Smooth muscle cell (in vitro differentiated cells): ENCODE measurements at regions not wholly inside any gene's neighbourhood (a gene's known extent, or its start where the extent isn't known, plus 50 kb on each side); places are given as distances from the start of the nearest gene placed in this dataset.
A peak's percentile ranks its signal among the peaks of the same experiment; 100 is the strongest.

Source experiments
- DNase-seq: peaks from one replicate; lab custom pipeline; 2025; ENCODE audit not compliant: unreplicated experiment; lab: John Stamatoyannopoulos, UW
- H2AFZ ChIP-seq: fragments of 200-600 bp; sonication (generic); 2 replicates; pipeline ENCODE4 v1.6.0; 2016; ENCODE audit warnings: antibody characterized with exemption, low read depth, mild to moderate bottlenecking
- H3F3A ChIP-seq: fragments of 200-600 bp; sonication (generic); 2 replicates; pipeline ENCODE4 v1.6.0; 2017; ENCODE audit warnings: antibody characterized with exemption, low read depth
- H3K27ac ChIP-seq: fragments of 200-600 bp; sonication (generic); 2 replicates; pipeline ENCODE4 v1.5.1; 2016; ENCODE audit warnings: low read depth, mild to moderate bottlenecking
- H3K27me3 ChIP-seq: fragments of 200-600 bp; sonication (generic); 2 replicates; pipeline ENCODE4 v1.6.1; 2016; ENCODE audit warnings: low read depth, mild to moderate bottlenecking
- H3K36me3 ChIP-seq: fragments of 200-600 bp; sonication (generic); 2 replicates; pipeline ENCODE4 v1.5.1; 2016; ENCODE audit warnings: low read depth
- H3K4me1 ChIP-seq: fragments of 200-600 bp; sonication (generic); 2 replicates; pipeline ENCODE4 v1.5.1; 2016; ENCODE audit warnings: low read depth
- H3K4me2 ChIP-seq: fragments of 200-600 bp; sonication (generic); 2 replicates; pipeline ENCODE4 v1.6.0; 2016; ENCODE audit warnings: mild to moderate bottlenecking
- H3K4me3 ChIP-seq: fragments of 200-600 bp; sonication (generic); 2 replicates; pipeline ENCODE4 v1.5.1; 2016; ENCODE audit warnings: mild to moderate bottlenecking
- H3K79me2 ChIP-seq: fragments of 200-600 bp; sonication (generic); 2 replicates; pipeline ENCODE4 v1.6.0; 2016; ENCODE audit warnings: low read depth, mild to moderate bottlenecking
- H3K9ac ChIP-seq: fragments of 200-600 bp; sonication (generic); 2 replicates; pipeline ENCODE4 v1.6.0; 2016; ENCODE audit warnings: low read depth
- H3K9me3 ChIP-seq: fragments of 200-600 bp; sonication (generic); replicated peaks from 2 replicates; pipeline ENCODE4 v1.5.1; 2016; ENCODE audit warnings: low read depth
- H4K20me1 ChIP-seq: fragments of 200-600 bp; sonication (generic); 2 replicates; pipeline ENCODE4 v1.6.0; 2016; ENCODE audit warnings: low read depth
- CTCF ChIP-seq: fragments of 200-600 bp; sonication (generic); IDR thresholded peaks from 2 replicates; pipeline ENCODE4 v1.5.1; 2017; ENCODE audit warnings: borderline replicate concordance, mild to moderate bottlenecking, antibody characterized with exemption; ENCODE audit not compliant: insufficient read depth, poor library complexity, severe bottlenecking
- WGBS: methylation state at CpG from one replicate; pipeline ENCODE4 v1.1.7; 2016; ENCODE audit warnings: low lambda C conversion rate; 5-methylcytosine and 5-hydroxymethylcytosine counted together

GRCh38 chr1:56170784-56171320 is 408.5 kb downstream of the PLPP3 start:
- Histone ChIP-seq H3K4me2 (no peak overlapping the region), H3K27ac (no peak overlapping the region), H3K27me3 (no peaks in the 10 kb centered on the region), H3K9ac (no peak overlapping the region), H3K36me3 (no peaks in the 10 kb centered on the region), H3F3A (peaks cover 9% of the 10 kb centered on the region), H4K20me1 (no peaks in the 10 kb centered on the region), H3K4me3 (no peak overlapping the region), H2AFZ (peak overlapping the region; percentile 73), H3K79me2 (no peaks in the 10 kb centered on the region), H3K4me1 (no peaks in the 10 kb centered on the region), H3K9me3 (no peaks in the 10 kb centered on the region)
- no peak for TF ChIP-seq CTCF
- DNase-seq: no peak
- 31% methylated on average over 4 of the region's 4 CpGs for WGBS

DNA sequence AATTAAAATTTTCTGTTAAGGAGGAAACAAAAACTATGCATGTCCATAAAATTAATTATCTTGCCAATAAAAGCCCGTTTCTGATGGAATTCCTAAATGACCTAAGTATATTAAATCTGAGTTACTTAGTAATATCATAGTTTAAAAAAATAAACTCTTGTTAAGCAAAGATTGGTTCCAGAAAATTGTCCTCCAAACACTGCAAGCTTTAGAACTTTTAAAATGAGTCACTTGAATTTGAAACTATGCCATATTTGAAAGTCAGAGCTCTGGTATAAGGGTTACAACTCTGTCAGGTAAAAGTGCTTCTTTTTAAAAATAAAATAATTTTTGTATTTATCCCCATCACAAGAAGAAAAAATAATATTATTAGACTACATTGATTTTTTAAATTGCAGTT is 409.5 kb downstream of the PLPP3 start:
- Histone ChIP-seq H4K20me1 (no peaks in the 10 kb centered on the region), H3K36me3 (no peaks in the 10 kb centered on the region), H2AFZ (no peak overlapping the region), H3K27me3 (no peaks in the 10 kb centered on the region), H3F3A (peaks cover 9% of the 10 kb centered on the region), H3K4me3 (no peak overlapping the region), H3K9me3 (no peaks in the 10 kb centered on the region), H3K79me2 (no peaks in the 10 kb centered on the region), H3K9ac (no peak overlapping the region), H3K4me1 (no peaks in the 10 kb centered on the region), H3K4me2 (no peak overlapping the region), H3K27ac (no peak overlapping the region)
- 15% methylated on average over 1 of the region's 1 CpG for WGBS
- no peak for TF ChIP-seq CTCF
- no peak for DNase-seq

GRCh38 chr1:56168176-56168575 is 411.2 kb downstream of the PLPP3 start:
- 42% methylated on average over 2 of the region's 2 CpGs for WGBS
- H4K20me1 ChIP-seq: no peaks in the 10 kb centered on the region
- H2AFZ ChIP-seq: no peak overlapping the region
- H3K36me3 ChIP-seq: no peaks in the 10 kb centered on the region
- DNase-seq: no peak
- no peaks in the 10 kb centered on the region for H3K4me1 ChIP-seq
- TF ChIP-seq CTCF: no peak
- H3K9ac ChIP-seq: no peak overlapping the region
- no peak overlapping the region for H3K4me2 ChIP-seq
- no peaks in the 10 kb centered on the region for H3K27me3 ChIP-seq
- no peak overlapping the region for H3K4me3 ChIP-seq
- H3K79me2 ChIP-seq: no peaks in the 10 kb centered on the region
- peaks cover 9% of the 10 kb centered on the region for H3F3A ChIP-seq
- H3K27ac ChIP-seq: no peak overlapping the region
- H3K9me3 ChIP-seq: no peaks in the 10 kb centered on the region

GRCh38 chr1:56167596-56167995 is 411.8 kb downstream of the PLPP3 start:
- 52% methylated on average over 3 of the region's 3 CpGs for WGBS
- DNase-seq: no peak

More at GRCh38 chr1:56167596-56167995, 411.8 kb downstream of the PLPP3 start:
- H3K9ac ChIP-seq: no peak overlapping the region
- no peaks in the 10 kb centered on the region for H3K4me1 ChIP-seq
- no peaks in the 10 kb centered on the region for H3K27me3 ChIP-seq
- no peaks in the 10 kb centered on the region for H3K36me3 ChIP-seq
- no peak overlapping the region for H3K4me3 ChIP-seq
- no peak for TF ChIP-seq CTCF
- H2AFZ ChIP-seq: no peak overlapping the region
- H3K4me2 ChIP-seq: no peak overlapping the region
- no peaks in the 10 kb centered on the region for H3K79me2 ChIP-seq
- no peaks in the 10 kb centered on the region for H4K20me1 ChIP-seq
- no peaks in the 10 kb centered on the region for H3K9me3 ChIP-seq
- H3K27ac ChIP-seq: no peak overlapping the region
- H3F3A ChIP-seq: peaks cover 9% of the 10 kb centered on the region
